Fibroblast of pulmonary artery (primary cell): ENCODE measurements at regions not wholly inside any gene's neighbourhood (a gene's known extent, or its start where the extent isn't known, plus 50 kb on each side); places are given as distances from the start of the nearest gene placed in this dataset.
A peak's percentile ranks its signal among the peaks of the same experiment; 100 is the strongest.

Experiments
- DNase-seq: peaks from one replicate; pipeline ENCODE4 v3.0.0-alpha.2; 2010; ENCODE audit warnings: low read depth
- H3K4me3 ChIP-seq: replicated peaks from 2 replicates; pipeline ENCODE4 v1.5.1; 2011; ENCODE audit warnings: low read depth, mild to moderate bottlenecking, control low read depth, low read length, moderate library complexity
- CTCF ChIP-seq: IDR thresholded peaks from 2 replicates; pipeline ENCODE4 v1.5.1; 2011; ENCODE audit warnings: mild to moderate bottlenecking, control low read depth, low read length, inconsistent platforms; ENCODE audit errors: missing control alignments

DNA sequence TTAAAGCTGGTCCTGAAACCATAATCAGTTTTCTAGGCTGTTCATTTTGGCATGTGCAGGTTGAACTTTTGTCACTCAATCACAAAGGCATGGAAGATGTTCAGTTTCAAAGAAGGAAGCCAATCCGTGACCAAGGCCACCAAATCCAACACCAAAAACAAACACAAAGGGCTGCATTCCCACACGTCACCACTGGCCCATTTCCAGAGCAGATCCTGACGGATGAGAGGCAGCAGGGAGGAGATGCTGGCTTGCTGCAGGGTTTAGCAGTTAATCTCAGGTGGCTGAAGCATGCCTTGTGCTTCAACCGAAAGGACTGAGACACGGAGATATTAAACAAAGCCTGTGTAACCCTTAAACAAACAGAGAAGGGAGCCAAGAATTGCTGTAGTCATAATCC is 191.9 kb upstream of the CTAGE1 start:
- H3K4me3 ChIP-seq = no peak overlapping the region
- no peak for TF ChIP-seq CTCF
- DNase-seq = peak; percentile 70

- DNase-seq = no peak
- no peak overlapping the region for H3K4me3 ChIP-seq
- TF ChIP-seq CTCF = no peak
These were observed 195.5 kb upstream of the CTAGE1 start for GRCh38 chr18:22613058-22613690.

- H3K4me3 ChIP-seq = no peak overlapping the region
- no peak for TF ChIP-seq CTCF
- DNase-seq = no peak
These were observed 196.1 kb upstream of the CTAGE1 start for GRCh38 chr18:22613788-22614187.

- no peak overlapping the region for H3K4me3 ChIP-seq
- DNase-seq = no peak
- no peak for TF ChIP-seq CTCF
These were observed 205.8 kb upstream of the CTAGE1 start for GRCh38 chr18:22623513-22623912.

GRCh38 chr18:22624176-22624575 is 206.5 kb upstream of the CTAGE1 start:
- H3K4me3 ChIP-seq = no peak overlapping the region
- DNase-seq = no peak
- TF ChIP-seq CTCF = no peak

GRCh38 chr18:22625406-22625805 is 207.7 kb upstream of the CTAGE1 start:
- TF ChIP-seq CTCF = no peak
- no peak overlapping the region for H3K4me3 ChIP-seq
- no peak for DNase-seq

DNA sequence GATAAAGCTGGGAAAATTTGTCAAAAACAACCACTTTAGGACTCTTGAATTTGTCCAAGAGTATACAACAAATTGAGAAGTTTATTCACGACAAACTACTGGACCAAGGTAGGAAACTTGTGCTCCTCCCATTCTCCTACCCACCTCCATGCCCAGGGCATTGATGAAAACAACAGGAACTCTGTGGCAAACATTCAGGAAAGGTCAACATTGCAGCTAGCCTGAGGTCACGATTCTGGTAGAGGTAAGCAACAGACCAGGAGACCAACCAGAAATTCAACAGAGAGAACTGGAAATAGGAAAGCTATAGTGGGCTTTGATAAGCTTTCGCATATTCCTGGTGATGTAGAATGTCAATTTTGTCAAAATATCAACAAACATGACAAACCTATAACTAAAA is 209.1 kb upstream of the CTAGE1 start:
- no peak for DNase-seq
- no peak overlapping the region for H3K4me3 ChIP-seq
- no peak for TF ChIP-seq CTCF
